Fibroblast of upper back skin (primary cell): ENCODE measurements at regions not wholly inside any gene's neighbourhood (a gene's known extent, or its start where the extent isn't known, plus 50 kb on each side); places are given as distances from the start of the nearest gene placed in this dataset.
"Not testable (repeated sequence)": the region's sequence is repeated elsewhere in the genome, so short reads cannot be mapped to it uniquely, and the experiment has no call there.

Experiments used
- DNase-seq: peaks from one replicate; pipeline ENCODE4 v3.0.0-alpha.2; 2013

GRCh38 chrX:879756-880698 lies 249.4 kb downstream of the SHOX start:
- not testable (repeated sequence) for DNase-seq

- no peak for DNase-seq
Observed at GRCh38 chrX:874061-874460, 243.5 kb downstream of the SHOX start.

GRCh38 chrX:873016-873415 lies 242.4 kb downstream of the SHOX start:
- no peak for DNase-seq

GRCh38 chrX:872090-872489 lies 241.5 kb downstream of the SHOX start:
- DNase-seq: no peak

GRCh38 chrX:871626-872025 lies 241.0 kb downstream of the SHOX start:
- no peak for DNase-seq

- no peak for DNase-seq
Observed at GRCh38 chrX:867966-868647, 237.5 kb downstream of the SHOX start.

- DNase-seq: no peak
Observed at GRCh38 chrX:867502-867901, 236.9 kb downstream of the SHOX start.

- DNase-seq: peak; percentile 28
Observed at GRCh38 chrX:866441-866990, 235.9 kb downstream of the SHOX start.

GRCh38 chrX:865422-865821 lies 234.8 kb downstream of the SHOX start:
- no peak for DNase-seq

- no peak for DNase-seq
Observed at GRCh38 chrX:861921-862320, 231.3 kb downstream of the SHOX start.

GRCh38 chrX:861340-861890 lies 230.8 kb downstream of the SHOX start:
- peak; percentile 82 for DNase-seq

- DNase-seq: no peak
Observed at GRCh38 chrX:859329-859728, 228.7 kb downstream of the SHOX start.

- DNase-seq: no peak
Observed at GRCh38 chrX:858542-859078, 228.0 kb downstream of the SHOX start.

GRCh38 chrX:857376-857775 lies 226.8 kb downstream of the SHOX start:
- DNase-seq: peak; percentile 85

- DNase-seq: peak; percentile 91
Observed at GRCh38 chrX:856566-857290, 226.1 kb downstream of the SHOX start.

GRCh38 chrX:853304-853703 lies 222.7 kb downstream of the SHOX start:
- no peak for DNase-seq

- DNase-seq: peak; percentile 74
Observed at GRCh38 chrX:850471-850916, 219.9 kb downstream of the SHOX start.

- DNase-seq: no peak
Observed at GRCh38 chrX:848386-848785, 217.8 kb downstream of the SHOX start.

- no peak for DNase-seq
Observed at GRCh38 chrX:843306-843705, 212.7 kb downstream of the SHOX start.

- no peak for DNase-seq
Observed at GRCh38 chrX:840556-840955, 210.0 kb downstream of the SHOX start.

GRCh38 chrX:838666-839065 lies 208.1 kb downstream of the SHOX start:
- peak; percentile 16 for DNase-seq

- not testable (repeated sequence) for DNase-seq
Observed at GRCh38 chrX:835857-836256, 205.3 kb downstream of the SHOX start.
